ENCODE measurements at regions not wholly inside any gene's neighbourhood (a gene's known extent, or its start where the extent isn't known, plus 50 kb on each side); places are given as distances from the start of the nearest gene placed in this dataset.

DNA sequence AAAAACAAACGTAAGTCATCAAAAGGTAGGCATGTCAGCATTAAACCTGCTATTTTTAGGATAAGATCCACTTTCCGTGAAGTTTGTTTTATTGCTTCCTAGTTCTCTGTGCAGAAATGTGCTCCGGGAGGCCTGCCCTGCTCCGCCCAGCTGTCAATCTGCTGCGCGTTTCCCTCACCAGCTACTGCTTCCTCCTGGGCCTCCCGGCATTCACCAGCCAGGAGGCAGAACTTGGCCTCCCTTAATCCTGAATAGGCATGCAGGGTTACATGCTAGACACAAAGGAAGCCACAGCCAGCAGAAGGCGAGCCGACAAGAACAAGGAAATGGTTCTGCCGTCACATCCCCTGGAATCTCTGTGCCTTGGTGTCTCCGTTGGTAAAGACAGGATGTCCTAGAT lies 386.2 kb downstream of the IRS2 start:
- H3K9me3 ChIP-seq (replicated peaks; ENCODE audit: control insufficient read depth, insufficient read depth, low read length): no peaks in the 10 kb centered on the region
- no peaks in the 10 kb centered on the region for H4K20me1 ChIP-seq (ENCODE audit: control insufficient read depth, insufficient read depth)
- no peak overlapping the region for H3K27ac ChIP-seq (ENCODE audit: control insufficient read depth, insufficient read depth)
- ChIA-PET SMC1A (ENCODE audit: uncharacterized antibody, unreplicated experiment) (interaction anchor here (1.4 kb wide), 1 partner anchor 430 kb away, joined by 3 read pairs; no protein-coding TSS in a partner anchor), POLR2A (no interaction called here), RAD21 (ENCODE audit: unreplicated experiment) (interaction anchor here (0.6 kb wide), 1 partner anchor 117 kb away, joined by 3 read pairs; no protein-coding TSS in a partner anchor), CTCF (no interaction called here)
- no peak overlapping the region for H3K9ac ChIP-seq (ENCODE audit: control insufficient read depth, insufficient read depth, low read length)
- no peaks in the 10 kb centered on the region for H3K79me2 ChIP-seq (ENCODE audit: control insufficient read depth, insufficient read depth, low read length)
- WGBS (ENCODE audit: insufficient coverage, insufficient replicate concordance, low lambda C conversion rate, missing lambda C conversion rate): 38% methylated on average over 11 of the region's 11 CpGs
- FAIRE-seq (no peak), DNase-seq (ENCODE audit: low read depth, low spot score) (no peak), ATAC-seq (no peak)
- no peaks in the 10 kb centered on the region for H3K36me3 ChIP-seq (ENCODE audit: control insufficient read depth in 2 of 2, insufficient read depth in 2 of 2, low read length in 1 of 2)
- no peak overlapping the region for H2AFZ ChIP-seq (ENCODE audit: control insufficient read depth, low read depth, low read length)
- H3K4me1 ChIP-seq (ENCODE audit: control insufficient read depth, insufficient read depth, low read length): no peaks in the 10 kb centered on the region
- in situ Hi-C loops (cut with MboI): no loop called here
- no peaks in the 10 kb centered on the region for H3K27me3 ChIP-seq (replicated peaks in 1 of 2; ENCODE audit: control insufficient read depth in 2 of 2, insufficient read depth in 2 of 2, low read length in 1 of 2)
- no peak overlapping the region for H3K4me3 ChIP-seq
- BruUV-seq (replicated peaks): no TSS peak
- intact Hi-C loops (cut with micrococcal nuclease; ENCODE audit: unreplicated experiment): no loop called here
- H3K4me2 ChIP-seq (ENCODE audit: control insufficient read depth, insufficient read depth): no peak overlapping the region
- TF ChIP-seq TCF7 (IDR thresholded peaks at IDR 0.05; ENCODE audit: borderline replicate concordance) (no peak), SMARCA5 (IDR thresholded peaks at IDR 0.05) (no peak), SPI1 (IDR thresholded peaks at IDR 0.05; ENCODE audit: borderline replicate concordance, insufficient read depth, low read depth, low read length) (no peak), ZNF622 (IDR thresholded peaks at IDR 0.05) (no peak), MTA3 (IDR thresholded peaks at IDR 0.05; ENCODE audit: borderline replicate concordance, low read length) (no peak), ZZZ3 (IDR thresholded peaks at IDR 0.05; ENCODE audit: control insufficient read depth, insufficient read length, low read depth) (no peak), ATF7 (IDR thresholded peaks at IDR 0.05; ENCODE audit: low read depth) (no peak), SIX5 (IDR thresholded peaks at IDR 0.05; ENCODE audit: low read depth, low read length, severe bottlenecking) (no peak), EED (IDR thresholded peaks at IDR 0.05; ENCODE audit: low read depth) (no peak), TCF12 (IDR thresholded peaks at IDR 0.05; ENCODE audit: low read depth, low read length) (no peak), TARDBP (IDR thresholded peaks at IDR 0.05; ENCODE audit: borderline replicate concordance) (no peak), RCOR1 (conservative IDR thresholded peaks at IDR 0.05; ENCODE audit: low read depth, low read length) (no peak)
- TF ChIP-seq, protein P1, sequence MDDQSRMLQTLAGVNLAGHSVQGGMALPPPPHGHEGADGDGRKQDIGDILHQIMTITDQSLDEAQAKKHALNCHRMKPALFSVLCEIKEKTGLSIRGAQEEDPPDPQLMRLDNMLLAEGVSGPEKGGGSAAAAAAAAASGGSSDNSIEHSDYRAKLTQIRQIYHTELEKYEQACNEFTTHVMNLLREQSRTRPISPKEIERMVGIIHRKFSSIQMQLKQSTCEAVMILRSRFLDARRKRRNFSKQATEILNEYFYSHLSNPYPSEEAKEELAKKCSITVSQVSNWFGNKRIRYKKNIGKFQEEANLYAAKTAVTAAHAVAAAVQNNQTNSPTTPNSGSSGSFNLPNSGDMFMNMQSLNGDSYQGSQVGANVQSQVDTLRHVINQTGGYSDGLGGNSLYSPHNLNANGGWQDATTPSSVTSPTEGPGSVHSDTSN (IDR thresholded peaks at IDR 0.05; ENCODE audit: insufficient replicate concordance, low read depth, low read length): no peak
- TF ChIP-seq, protein P2, sequence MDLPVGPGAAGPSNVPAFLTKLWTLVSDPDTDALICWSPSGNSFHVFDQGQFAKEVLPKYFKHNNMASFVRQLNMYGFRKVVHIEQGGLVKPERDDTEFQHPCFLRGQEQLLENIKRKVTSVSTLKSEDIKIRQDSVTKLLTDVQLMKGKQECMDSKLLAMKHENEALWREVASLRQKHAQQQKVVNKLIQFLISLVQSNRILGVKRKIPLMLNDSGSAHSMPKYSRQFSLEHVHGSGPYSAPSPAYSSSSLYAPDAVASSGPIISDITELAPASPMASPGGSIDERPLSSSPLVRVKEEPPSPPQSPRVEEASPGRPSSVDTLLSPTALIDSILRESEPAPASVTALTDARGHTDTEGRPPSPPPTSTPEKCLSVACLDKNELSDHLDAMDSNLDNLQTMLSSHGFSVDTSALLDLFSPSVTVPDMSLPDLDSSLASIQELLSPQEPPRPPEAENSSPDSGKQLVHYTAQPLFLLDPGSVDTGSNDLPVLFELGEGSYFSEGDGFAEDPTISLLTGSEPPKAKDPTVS (IDR thresholded peaks at IDR 0.05; ENCODE audit: low read depth, low read length): no peak
- TF ChIP-seq, protein P3, sequence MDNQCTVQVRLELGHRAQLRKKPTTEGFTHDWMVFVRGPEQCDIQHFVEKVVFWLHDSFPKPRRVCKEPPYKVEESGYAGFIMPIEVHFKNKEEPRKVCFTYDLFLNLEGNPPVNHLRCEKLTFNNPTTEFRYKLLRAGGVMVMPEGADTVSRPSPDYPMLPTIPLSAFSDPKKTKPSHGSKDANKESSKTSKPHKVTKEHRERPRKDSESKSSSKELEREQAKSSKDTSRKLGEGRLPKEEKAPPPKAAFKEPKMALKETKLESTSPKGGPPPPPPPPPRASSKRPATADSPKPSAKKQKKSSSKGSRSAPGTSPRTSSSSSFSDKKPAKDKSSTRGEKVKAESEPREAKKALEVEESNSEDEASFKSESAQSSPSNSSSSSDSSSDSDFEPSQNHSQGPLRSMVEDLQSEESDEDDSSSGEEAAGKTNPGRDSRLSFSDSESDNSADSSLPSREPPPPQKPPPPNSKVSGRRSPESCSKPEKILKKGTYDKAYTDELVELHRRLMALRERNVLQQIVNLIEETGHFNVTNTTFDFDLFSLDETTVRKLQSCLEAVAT (IDR thresholded peaks at IDR 0.05): no peak
- TF ChIP-seq, protein P4, sequence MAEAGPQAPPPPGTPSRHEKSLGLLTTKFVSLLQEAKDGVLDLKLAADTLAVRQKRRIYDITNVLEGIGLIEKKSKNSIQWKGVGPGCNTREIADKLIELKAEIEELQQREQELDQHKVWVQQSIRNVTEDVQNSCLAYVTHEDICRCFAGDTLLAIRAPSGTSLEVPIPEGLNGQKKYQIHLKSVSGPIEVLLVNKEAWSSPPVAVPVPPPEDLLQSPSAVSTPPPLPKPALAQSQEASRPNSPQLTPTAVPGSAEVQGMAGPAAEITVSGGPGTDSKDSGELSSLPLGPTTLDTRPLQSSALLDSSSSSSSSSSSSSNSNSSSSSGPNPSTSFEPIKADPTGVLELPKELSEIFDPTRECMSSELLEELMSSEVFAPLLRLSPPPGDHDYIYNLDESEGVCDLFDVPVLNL (IDR thresholded peaks at IDR 0.05; ENCODE audit: low read depth, low read length): no peak
- TF ChIP-seq, protein P5, sequence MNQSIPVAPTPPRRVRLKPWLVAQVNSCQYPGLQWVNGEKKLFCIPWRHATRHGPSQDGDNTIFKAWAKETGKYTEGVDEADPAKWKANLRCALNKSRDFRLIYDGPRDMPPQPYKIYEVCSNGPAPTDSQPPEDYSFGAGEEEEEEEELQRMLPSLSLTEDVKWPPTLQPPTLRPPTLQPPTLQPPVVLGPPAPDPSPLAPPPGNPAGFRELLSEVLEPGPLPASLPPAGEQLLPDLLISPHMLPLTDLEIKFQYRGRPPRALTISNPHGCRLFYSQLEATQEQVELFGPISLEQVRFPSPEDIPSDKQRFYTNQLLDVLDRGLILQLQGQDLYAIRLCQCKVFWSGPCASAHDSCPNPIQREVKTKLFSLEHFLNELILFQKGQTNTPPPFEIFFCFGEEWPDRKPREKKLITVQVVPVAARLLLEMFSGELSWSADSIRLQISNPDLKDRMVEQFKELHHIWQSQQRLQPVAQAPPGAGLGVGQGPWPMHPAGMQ (IDR thresholded peaks at IDR 0.05; ENCODE audit: borderline replicate concordance): no peak

Measured in GM12878 (cell line).